WI38 (cell line): ENCODE measurements at regions not wholly inside any gene's neighbourhood (a gene's known extent, or its start where the extent isn't known, plus 50 kb on each side); places are given as distances from the start of the nearest gene placed in this dataset.

Experiments
- H3K4me3 ChIP-seq: 2 replicates; pipeline ENCODE4 v1.5.1; 2011; ENCODE audit warnings: low read depth, mild to moderate bottlenecking, control low read depth, low read length
- TF ChIP-seq, protein P1 (sequence below): IDR thresholded peaks from 2 replicates; pipeline ENCODE4 v1.5.1; 2012; ENCODE audit warnings: low read depth, mild to moderate bottlenecking, control low read depth, low read length

DNA sequence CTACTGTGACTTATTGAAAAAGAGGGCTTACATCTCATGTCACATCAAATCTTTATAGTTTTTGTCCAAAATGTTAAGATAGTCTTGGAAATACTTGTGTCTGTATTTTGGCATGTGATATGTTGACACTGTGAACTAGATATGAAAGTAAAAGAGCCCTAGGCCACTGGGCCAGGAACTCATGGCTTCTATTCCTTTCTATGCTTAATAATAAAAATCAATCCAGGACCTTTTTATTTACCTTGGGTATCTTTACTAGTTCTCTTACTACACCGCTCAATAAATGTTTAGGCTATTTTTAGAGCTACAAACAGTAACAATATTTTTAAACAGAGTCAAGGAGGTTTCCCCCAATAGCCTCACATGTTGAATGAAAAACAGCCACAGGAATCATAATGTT lies 348.6 kb upstream of the SLC24A2 start:
- TF ChIP-seq, protein P1, sequence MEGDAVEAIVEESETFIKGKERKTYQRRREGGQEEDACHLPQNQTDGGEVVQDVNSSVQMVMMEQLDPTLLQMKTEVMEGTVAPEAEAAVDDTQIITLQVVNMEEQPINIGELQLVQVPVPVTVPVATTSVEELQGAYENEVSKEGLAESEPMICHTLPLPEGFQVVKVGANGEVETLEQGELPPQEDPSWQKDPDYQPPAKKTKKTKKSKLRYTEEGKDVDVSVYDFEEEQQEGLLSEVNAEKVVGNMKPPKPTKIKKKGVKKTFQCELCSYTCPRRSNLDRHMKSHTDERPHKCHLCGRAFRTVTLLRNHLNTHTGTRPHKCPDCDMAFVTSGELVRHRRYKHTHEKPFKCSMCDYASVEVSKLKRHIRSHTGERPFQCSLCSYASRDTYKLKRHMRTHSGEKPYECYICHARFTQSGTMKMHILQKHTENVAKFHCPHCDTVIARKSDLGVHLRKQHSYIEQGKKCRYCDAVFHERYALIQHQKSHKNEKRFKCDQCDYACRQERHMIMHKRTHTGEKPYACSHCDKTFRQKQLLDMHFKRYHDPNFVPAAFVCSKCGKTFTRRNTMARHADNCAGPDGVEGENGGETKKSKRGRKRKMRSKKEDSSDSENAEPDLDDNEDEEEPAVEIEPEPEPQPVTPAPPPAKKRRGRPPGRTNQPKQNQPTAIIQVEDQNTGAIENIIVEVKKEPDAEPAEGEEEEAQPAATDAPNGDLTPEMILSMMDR, result no peak
- no peak overlapping the region for H3K4me3 ChIP-seq

DNA sequence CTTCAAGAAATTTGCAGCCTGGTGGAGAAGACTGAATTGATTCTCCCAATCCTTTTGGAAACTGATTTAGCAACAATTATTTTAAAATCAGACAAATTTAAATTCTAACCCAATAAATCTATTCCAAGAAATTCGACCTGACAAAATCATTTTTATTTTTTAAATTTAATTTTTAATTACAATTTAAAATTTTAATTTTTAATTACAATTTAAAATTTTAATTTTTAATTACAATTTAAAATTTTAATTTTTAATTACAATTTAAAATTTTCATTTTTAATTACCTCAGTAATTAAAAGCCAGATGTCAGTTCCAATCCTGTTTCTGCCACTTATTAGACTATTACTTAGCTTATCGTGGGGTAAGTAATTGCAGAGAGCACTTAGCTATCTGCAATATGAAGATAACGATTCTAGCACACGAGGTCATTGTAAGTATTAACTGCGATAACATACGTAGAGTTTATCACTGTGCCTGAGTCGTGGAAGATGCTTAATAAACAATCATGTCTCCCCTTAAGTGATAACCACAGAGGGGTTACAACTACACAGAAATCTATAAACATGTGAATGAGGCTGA lies 346.4 kb upstream of the SLC24A2 start:
- no peak overlapping the region for H3K4me3 ChIP-seq
- TF ChIP-seq, protein P1, result no peak

DNA sequence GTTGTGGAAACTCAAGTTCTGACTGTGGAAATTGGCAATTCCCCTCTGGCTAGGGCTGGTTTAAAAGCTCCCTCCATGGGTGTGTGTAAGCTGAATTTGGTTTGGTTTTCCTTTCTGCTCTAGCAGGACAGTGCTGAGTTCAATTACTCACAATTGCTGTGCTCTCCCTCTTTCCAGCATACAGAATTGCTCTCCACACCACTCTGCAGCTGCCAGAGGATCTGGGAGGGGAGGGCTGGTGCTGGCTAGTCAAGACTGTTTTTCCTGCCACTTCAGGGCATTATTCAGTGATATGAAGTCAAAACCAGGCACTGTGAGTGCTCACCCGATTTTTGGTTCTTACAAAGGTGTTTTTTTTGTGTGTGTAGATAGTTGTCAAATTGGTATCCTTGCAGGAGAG lies 336.9 kb upstream of the SLC24A2 start:
- TF ChIP-seq, protein P1, result no peak
- no peak overlapping the region for H3K4me3 ChIP-seq

DNA sequence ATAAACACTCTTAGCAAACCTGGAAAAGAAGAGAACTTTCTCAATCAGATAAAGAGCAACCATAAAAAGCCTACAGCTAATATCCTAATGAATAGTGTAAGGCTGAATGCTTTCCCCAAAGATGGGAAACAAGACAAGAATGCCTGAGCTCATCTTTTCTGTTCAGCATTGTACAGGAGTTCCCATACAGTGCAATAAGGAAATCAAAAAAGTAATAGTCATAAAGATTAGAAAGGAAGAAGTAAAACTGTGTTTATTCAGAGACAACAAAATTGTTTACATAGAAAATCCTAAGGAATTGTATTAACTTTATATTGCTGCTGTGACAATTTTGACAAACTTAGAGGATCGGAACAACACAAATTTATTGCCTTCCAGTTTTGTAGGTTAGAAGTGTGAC lies 330.7 kb upstream of the SLC24A2 start:
- no peak overlapping the region for H3K4me3 ChIP-seq
- TF ChIP-seq, protein P1, result no peak

DNA sequence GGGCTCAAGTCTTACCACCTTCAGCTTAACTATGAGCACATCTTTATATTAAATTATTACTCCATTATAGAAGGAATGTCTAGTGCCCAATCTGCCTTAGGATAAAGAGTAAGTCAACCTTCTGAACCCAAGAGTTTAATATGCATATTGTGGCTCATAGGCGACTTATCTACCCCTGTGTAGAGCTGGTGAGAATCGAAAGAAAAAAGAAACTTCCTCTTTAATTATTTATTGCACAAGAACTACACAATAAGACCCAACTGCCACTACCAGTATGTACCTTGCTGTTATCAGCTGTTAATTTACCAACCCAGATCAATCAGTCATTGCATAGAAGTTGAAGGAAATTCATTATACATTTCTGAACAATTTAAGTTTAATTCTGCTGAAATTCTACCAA lies 329.1 kb upstream of the SLC24A2 start:
- H3K4me3 ChIP-seq, result no peak overlapping the region
- TF ChIP-seq, protein P1, result no peak

DNA sequence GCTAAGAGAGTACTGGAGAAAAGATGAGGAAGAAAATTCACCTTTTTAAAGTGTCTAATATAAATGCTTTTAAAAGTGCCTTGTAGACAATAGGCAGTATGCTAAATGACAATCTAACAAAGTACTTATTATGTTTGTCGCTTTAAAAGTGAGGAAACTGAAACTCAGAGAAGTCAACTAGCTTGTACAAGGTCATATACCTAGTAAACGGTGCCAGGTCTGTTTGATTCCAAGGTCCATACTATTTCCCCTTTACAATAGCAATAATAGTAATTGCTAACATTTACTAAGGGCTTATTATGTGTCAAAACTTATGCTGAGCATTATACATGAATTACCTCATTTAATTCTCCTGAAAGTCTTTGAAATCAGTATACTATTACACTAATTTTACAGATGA lies 328.6 kb upstream of the SLC24A2 start:
- no peak overlapping the region for H3K4me3 ChIP-seq
- TF ChIP-seq, protein P1, result no peak

DNA sequence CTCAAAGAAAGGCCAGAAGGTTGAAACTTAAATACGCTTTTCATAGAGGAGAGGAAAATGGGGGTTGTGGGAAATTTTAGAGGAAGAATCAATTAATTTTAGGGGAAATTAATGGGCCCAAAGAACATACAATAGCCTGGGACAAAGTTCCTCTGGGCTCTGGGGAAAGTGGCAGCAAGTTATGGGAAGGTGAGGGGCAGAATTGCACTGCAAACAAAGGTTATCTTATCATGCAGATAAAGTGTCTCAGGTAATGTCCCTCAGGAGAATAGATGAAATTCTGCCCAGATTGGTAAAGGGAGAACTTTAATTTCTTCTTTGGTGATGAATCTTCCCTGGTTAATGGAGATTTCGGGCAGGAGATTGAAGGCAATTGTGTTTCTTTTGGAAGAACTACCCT lies 326.1 kb upstream of the SLC24A2 start:
- no peak overlapping the region for H3K4me3 ChIP-seq
- TF ChIP-seq, protein P1, result no peak
